OCI-LY7 (cell line): ENCODE measurements at regions not wholly inside any gene's neighbourhood (a gene's known extent, or its start where the extent isn't known, plus 50 kb on each side); places are given as distances from the start of the nearest gene placed in this dataset.

Experiments used
- EZH2phosphoT487 ChIP-seq: fragments of 200-600 bp; sonication (generic); IDR thresholded peaks from 2 replicates; pipeline ENCODE4 v1.6.1; 2018; ENCODE audit warnings: low read depth, borderline replicate concordance, mild to moderate bottlenecking, mixed run types, antibody characterized with exemption, low read length, moderate library complexity, mixed read lengths
- TF ChIP-seq, protein P1 (sequence below): fragments of 200-600 bp; sonication (generic); conservative IDR thresholded peaks from 2 replicates; pipeline ENCODE4 v1.5.1; 2014; ENCODE audit warnings: mild to moderate bottlenecking, antibody characterized with exemption, low read length, moderate library complexity, mixed read lengths

- TF ChIP-seq, protein P1, sequence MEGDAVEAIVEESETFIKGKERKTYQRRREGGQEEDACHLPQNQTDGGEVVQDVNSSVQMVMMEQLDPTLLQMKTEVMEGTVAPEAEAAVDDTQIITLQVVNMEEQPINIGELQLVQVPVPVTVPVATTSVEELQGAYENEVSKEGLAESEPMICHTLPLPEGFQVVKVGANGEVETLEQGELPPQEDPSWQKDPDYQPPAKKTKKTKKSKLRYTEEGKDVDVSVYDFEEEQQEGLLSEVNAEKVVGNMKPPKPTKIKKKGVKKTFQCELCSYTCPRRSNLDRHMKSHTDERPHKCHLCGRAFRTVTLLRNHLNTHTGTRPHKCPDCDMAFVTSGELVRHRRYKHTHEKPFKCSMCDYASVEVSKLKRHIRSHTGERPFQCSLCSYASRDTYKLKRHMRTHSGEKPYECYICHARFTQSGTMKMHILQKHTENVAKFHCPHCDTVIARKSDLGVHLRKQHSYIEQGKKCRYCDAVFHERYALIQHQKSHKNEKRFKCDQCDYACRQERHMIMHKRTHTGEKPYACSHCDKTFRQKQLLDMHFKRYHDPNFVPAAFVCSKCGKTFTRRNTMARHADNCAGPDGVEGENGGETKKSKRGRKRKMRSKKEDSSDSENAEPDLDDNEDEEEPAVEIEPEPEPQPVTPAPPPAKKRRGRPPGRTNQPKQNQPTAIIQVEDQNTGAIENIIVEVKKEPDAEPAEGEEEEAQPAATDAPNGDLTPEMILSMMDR: no peak
- TF ChIP-seq EZH2phosphoT487: no peak
Observed at GRCh38 chr18:43812627-43813026, 535.3 kb upstream of the SYT4 start.
